ENCODE measurements at regions not wholly inside any gene's neighbourhood (a gene's known extent, or its start where the extent isn't known, plus 50 kb on each side); places are given as distances from the start of the nearest gene placed in this dataset.

DNA sequence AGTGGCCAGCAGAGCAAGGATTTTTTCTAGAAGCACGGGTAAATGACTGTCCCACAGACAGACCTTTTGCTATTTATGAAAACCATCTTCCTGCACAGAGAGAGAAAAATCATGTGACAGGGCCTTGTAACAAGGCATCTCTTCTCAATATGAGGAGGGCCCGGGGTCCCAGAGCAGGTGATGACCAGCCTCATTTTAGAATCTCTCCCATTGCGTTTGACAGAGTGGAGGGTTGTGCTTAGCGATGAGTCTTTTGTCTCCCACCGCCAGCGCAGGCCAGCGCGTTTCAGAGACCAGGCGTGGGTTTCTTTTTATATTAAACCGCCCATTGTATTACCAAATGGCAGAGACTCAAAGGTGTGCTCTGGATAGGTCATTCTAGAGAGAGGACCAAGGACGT is 97.4 kb upstream of the UBL3 start:
- intact Hi-C loops (cut with DNase I), result no loop called here
- DNase-seq (no peak), ATAC-seq (no peak)

DNA sequence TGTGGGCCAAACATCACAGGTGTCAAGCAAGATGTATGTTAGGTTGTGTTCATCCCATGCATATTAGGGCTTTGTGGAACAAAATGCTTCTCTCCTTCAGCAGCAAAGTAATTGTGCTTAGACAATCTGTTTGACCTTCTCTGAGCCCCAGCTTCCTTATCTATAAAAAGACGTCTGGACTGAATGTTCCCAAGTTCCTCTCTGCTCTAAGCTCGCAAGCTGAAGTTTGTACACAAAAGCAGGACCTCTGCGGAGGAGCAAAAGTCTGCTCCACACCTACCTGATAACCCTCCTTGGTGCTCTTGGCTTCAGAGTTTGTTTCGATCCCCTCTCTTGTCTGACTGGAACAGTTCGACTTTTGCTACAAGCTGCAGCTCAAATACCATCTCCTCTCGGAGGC is 95.7 kb upstream of the UBL3 start:
- no peak for DNase-seq
- intact Hi-C loops (cut with DNase I), result no loop called here
- ATAC-seq, result no peak

DNA sequence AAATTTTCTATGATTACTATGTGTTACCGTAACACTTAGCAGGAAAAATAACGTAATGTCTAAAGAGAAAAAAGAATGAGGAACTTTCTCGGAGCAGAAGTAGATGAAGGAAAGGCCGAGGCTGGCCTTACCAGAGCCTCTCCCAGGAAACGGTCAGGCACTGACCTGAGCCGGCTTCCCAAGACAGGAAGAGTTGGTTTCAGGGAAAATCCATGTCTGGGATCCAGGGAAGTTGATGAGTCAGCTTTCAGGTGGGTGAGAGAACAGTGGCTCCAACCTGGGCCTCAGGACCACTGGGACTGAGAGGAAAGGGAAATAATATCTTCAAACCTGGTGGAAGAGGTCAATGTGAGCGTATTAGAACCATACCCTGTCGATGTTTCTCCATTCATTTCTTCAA is 93.3 kb upstream of the UBL3 start:
- DNase-seq, result no peak
- ATAC-seq, result no peak
- intact Hi-C loops (cut with DNase I), result no loop called here

DNA sequence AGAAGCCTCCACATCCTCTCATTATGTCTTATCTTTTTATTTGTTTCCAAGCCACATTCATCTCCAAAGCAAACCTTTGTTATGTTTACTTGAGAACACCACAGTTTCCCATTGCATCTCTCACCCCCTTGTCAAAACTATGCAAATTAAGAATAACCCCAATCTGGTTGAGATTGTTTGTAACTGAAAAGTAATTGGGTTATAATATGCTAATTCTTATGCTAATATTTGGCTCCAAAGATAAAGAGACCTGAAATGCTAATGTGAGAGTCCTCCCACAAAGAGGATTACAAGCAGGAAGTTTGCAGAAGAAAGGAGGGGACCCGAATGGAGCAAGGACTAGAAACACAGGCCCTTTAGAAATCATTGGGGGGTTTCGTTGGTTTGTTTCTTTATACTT is 92.9 kb upstream of the UBL3 start:
- DNase-seq (no peak), ATAC-seq (no peak)
- intact Hi-C loops (cut with DNase I), result no loop called here

DNA sequence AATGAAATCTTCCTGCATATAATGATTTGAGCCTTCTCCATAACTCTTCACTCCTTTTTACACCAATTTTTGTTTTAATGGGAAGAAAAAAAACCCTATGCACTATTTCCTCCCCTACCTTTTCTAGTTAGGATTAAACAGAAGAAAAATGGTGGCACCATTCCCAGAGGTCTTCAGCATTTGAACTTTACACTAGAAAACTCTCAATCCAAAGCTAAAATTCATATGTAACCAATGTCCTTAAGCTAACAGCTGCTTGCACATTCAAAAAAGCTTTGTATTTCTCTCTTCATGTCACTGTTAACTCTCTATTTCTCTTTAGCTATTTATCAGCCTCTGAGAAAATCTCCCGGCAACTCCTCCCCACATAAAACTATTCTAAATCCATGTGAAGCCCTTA is 90.3 kb upstream of the UBL3 start:
- intact Hi-C loops (cut with DNase I), result no loop called here
- no peak for ATAC-seq
- no peak for DNase-seq

DNA sequence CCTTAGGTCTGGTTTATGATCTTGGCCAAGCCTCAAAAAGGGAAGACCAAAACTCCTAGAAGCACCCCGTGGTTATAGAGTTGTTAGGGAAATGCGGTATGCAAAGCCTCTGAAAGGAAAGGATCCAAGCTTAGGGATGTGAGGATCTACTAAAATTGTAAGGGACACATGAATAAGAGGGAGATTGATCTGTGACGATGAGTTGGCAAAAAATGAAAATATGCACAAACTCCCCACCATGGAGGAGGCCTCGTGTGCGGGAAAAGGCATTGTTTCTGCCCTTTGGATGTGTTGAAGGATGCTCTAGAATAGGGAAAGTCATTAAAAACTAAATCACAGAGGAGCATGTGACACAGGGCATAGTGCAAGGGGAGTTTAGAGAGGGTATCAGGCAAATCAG is 88.7 kb upstream of the UBL3 start:
- DNase-seq, result no peak
- intact Hi-C loops (cut with DNase I), result no loop called here
- ATAC-seq, result no peak

DNA sequence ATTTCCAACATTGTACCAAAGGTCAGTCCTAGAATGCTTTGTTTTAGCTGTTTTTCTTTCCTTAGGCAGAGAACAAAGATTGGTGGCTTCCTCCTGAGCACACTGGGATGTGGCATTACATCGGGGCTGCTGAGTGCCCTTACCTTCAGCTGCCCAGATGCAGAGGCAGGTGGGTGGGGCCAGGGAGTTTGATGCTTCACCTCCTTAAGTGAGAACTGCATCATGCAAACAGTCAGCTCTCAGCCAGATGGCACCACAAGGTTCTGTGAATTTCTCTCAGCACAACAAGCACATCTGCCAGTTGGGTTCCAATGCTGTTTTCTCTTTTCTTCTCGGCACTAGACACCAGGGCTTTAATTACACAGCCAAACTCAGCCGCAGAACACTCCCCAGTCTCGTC is 87.4 kb upstream of the UBL3 start:
- DNase-seq, result no peak
- no peak for ATAC-seq
- intact Hi-C loops (cut with DNase I), result no loop called here

DNA sequence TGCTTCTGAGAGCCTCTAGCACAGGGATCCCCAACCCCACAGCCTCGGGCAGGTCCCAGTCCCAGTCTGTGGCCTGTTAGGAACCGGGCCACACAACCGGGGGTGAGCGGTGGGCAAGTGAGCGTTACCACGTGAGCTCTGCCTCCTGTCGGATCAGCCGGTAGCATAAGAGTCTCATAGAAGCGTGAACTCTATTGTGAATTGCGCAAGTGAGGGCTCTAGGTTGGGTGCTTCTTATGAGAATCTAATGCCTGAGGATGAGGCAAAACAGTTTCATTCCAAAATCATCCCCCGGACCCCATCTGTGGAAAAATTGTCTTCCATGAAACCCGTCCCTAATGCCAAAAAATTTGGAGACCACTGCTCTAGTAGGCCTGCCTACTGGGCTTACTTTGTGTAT is 87.0 kb upstream of the UBL3 start:
- no peak for ATAC-seq
- DNase-seq, result no peak
- intact Hi-C loops (cut with DNase I), result no loop called here

DNA sequence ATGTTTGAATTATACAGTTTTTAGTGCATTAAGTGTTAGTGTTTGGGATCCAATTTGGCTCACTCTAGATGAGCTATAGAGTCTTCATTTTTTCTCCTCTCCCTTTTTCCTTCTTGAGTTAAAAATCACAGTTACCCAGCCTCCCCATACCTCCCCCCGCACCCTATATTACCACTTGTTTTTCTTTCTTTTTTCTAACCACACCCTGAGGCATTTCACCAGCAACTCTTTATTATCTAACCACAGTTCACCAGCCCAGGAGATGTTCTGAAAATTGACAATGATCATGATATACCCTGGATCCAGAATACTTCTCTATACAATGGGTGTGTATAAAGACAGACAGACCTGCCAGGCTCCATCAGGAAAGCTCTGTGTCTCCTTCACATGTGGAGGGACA is 86.5 kb upstream of the UBL3 start:
- intact Hi-C loops (cut with DNase I), result no loop called here
- DNase-seq, result no peak

DNA sequence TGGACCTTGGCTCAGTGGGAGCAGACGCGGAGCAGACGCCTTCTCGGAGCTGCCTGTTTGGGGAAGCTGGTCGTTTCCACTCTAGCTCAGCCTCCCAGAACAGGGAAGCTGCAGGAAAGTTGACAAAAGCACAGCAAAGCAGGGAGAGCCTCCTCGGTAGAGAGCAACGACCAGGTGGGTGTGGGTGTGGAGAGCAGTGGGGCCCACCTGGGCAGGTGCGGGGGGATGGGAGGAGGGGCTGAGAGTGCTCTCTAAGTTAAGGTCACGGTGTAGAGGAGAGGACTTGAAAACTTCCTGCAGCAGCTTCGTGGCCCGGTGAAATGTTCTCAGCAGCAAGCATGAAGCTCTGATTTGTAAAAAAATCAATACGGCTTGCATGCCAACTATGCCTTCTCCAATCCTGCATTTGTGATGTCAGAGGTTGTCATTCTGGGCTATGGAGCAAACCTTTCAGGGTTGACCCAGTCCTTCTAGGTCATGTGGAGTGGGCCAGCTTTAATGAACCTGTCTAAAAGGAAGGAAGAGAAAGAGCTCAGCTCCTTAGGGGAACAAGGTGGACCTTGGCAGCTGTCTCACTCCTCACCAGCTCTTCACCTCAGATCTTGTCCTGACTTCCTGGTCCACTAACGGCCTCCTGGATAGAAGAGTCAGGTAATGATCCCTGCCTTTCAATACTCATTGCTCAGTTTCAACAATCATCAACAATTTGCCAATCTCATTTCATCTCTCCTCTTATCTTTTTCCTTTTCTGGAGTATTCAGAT is 85.8 kb upstream of the UBL3 start:
- intact Hi-C loops (cut with DNase I), result no loop called here
- ATAC-seq, result no peak
- no peak for DNase-seq

More for the DNA sequence above, 86.5 kb upstream of the UBL3 start:
- no peak for ATAC-seq

DNA sequence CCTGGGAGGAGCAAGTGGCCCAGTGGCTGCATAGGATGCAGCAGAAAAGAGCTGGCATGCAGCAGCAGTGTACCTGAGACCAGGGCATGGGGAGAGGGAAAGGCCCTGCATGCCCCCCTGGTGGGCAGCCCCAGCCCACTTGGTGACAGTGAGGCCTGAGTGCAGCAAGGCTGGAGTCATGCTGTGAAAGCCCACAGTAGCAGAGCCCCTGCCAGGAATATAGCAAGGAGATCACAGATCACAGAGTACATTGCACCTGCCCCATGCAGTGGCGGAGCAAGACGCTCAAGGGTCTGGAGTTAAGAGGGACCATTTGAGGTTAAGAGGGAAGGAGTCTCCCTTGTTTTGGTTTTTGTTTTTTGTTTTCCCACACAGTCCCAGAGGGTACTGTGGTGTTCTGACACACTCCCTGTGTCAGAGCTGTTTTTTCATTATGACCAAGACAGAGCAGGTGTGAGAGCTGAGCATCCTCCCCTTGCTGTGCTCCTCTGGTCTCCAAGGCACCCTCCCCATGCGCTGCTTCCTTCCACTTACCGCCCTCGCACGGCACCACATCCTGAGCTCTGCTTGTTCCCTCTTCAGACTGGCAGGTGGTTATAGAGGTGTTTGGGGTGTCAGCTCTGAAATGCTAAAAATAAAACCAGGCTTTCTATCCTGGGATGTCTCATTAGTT is 85.0 kb upstream of the UBL3 start:
- DNase-seq (no peak), ATAC-seq (peak; percentile 48 to 64)
- intact Hi-C loops (cut with DNase I), result no loop called here

DNA sequence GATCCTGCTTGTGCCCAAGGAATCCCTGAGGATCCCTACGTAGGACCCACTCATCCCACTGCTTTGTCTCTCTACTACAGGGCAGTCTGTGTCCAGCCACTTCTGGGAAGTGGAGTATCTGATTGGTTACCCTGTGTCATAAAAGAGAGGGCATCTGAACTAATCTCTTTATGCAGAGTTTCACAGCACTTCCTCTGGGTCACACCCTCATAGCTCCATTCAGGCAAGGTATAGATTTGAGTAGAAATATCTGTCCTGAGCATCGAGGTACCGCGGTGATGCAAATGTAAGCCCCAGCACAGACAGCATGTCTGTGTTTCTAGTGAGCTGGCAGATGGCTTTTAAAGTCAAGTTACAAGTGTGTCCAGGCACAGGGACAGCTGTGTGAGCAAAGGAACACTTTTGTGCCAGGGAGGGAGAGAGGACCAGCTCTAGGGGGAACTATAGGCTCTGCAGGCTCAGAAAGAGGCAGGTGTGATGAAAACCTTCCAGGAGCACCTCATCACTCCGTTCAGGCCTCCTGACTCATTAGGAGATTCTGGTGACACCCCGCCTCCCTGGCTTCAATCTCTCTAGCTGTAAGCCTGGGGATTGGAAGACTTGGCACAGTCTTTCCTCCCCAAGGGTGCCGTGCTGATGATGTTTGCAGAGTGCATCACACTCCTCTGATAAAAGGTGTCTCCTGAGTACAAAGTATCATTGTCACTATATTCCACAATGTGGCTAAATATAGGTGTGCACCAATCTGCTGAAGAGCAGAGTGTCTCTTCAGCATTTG is 84.3 kb upstream of the UBL3 start:
- peak; percentile 52 for DNase-seq
- peak; percentile 39 to 91 for ATAC-seq
- intact Hi-C loops (cut with DNase I), result no loop called here

DNA sequence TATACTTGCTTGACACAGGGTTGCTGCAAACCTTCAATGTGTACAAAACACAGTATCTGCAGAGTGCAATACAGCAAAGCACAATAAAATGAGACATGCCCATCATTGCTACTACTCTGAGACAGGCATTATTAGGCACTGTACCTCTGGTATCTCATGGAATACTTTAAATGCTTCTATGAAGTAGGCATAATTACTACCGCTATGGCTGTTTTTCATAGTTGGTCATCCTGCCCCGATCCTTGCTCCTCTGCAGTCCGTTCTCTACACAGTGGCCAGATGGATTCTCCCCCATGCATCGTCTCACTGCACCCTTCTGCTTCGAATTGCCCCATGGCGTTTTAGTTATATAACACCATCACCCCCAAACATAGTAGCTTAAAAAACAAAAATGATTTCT is 83.0 kb upstream of the UBL3 start:
- intact Hi-C loops (cut with DNase I), result no loop called here

DNA sequence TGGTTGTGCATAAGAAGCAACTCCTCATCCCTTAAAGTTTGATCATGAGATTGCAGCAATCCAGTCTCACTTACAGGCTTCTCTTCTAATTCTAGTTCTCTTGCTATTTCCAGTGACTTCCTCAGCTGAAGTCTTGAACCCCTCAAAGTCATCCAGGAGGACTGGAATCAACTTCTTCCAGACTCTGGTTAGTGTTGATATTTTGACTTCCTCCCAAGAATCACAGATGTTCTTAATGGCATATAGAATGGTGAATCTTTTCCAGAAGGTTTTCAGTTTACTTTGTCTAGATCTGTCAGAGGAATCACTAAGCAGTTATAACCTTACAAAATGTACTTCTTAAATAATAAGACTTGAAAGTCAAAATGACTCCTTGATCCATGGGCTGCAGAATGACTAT is 81.3 kb upstream of the UBL3 start:
- ATAC-seq (no peak), DNase-seq (no peak)
- intact Hi-C loops (cut with DNase I), result no loop called here

More for the DNA sequence above, 83.0 kb upstream of the UBL3 start:
- ATAC-seq (no peak), DNase-seq (no peak)

DNA sequence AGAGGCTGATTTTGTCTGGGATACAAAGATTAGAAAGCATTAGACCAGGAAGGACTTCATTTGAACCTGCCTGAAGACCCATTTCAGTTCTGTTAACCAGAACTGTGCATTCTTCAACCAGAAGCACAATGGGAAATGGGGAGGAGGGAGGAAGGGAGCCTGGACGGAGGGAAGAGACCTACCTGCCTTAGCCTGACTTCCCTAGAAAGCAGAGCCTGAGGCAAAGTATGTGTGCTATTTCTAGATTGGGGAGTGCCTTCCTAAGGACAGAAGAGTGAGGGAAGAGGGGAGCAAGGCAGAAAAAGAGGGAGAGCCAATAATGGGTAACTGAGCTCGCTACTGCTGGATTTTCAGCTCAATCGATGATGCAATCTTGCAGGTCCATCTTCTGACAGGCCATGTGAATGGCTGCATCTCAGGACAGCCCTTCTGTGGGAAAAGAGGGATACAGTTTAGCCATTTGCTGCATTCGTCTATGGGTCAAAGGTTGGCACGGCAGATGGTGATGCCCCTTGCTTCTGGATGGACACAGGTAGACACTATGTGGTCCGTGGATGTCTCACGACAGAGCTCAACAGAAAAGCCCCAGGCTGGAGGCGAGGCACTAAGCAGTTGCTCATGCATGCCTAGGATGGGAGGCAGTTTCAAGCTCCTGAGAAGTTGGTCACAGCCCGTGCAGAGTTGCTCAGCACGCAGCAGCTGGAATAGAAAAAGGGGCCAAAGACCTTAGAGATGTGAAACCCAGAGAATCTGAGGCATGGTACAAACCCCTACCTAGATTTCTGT is 78.8 kb upstream of the UBL3 start:
- DNase-seq, result no peak
- no peak for ATAC-seq
- intact Hi-C loops (cut with DNase I), result loop anchor here in 1 of 2 donors (10.0 kb wide), 1 partner anchor 164 kb away; no protein-coding TSS in a partner anchor

DNA sequence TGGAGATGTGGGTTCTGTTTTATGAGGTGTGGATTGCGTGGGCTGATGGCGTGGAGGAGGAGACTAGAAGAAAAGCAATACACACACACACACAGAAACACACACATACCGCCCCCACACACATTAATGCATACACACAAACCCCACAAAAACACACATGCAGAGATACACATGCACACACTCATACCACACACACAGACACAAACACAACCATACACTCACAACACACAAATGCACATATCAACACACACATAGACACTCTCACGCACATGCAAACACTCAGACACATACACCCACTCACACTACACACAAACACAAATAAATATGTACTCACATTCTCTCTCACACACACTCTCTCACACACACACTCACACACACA is 75.7 kb upstream of the UBL3 start:
- no peak for DNase-seq
- intact Hi-C loops (cut with DNase I), result loop anchor here in 1 of 2 donors (10.0 kb wide), 1 partner anchor 161 kb away; no protein-coding TSS in a partner anchor
- ATAC-seq, result no peak

DNA sequence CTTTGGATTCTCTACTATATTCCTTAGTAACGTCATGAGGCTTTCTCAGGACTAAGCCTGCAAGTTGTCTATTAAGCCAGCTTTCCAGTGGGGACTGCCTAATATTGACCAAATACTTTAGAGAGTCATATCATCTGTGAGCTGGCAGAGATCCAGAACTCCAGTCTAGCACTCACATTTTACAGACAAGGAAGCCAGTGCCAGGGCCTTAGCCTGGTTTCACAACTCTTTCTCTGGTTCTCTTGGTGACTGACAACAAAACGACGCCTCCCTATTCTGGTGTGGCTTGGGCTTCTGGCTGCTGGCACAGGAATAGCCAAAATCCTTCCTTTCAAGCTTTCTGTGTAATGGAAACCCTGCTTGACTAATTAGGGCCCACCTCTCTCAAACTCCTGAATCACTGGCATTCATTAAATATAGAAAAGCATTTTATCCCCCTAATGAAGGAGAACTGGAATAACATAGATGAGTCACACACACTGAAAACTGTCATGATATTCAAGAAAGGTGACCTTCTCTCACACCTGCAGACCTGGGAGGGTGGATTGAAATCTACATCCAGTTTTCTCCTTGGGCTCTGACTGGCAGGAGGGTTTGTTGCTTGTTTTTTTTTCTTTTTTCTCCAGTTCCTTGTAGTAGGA is 75.2 kb upstream of the UBL3 start:
- intact Hi-C loops (cut with DNase I), result loop anchor here in 1 of 2 donors (10.0 kb wide), 1 partner anchor 161 kb away; no protein-coding TSS in a partner anchor
- peak; percentile 81 for DNase-seq
- ATAC-seq, result peak; percentile 68 to 81

DNA sequence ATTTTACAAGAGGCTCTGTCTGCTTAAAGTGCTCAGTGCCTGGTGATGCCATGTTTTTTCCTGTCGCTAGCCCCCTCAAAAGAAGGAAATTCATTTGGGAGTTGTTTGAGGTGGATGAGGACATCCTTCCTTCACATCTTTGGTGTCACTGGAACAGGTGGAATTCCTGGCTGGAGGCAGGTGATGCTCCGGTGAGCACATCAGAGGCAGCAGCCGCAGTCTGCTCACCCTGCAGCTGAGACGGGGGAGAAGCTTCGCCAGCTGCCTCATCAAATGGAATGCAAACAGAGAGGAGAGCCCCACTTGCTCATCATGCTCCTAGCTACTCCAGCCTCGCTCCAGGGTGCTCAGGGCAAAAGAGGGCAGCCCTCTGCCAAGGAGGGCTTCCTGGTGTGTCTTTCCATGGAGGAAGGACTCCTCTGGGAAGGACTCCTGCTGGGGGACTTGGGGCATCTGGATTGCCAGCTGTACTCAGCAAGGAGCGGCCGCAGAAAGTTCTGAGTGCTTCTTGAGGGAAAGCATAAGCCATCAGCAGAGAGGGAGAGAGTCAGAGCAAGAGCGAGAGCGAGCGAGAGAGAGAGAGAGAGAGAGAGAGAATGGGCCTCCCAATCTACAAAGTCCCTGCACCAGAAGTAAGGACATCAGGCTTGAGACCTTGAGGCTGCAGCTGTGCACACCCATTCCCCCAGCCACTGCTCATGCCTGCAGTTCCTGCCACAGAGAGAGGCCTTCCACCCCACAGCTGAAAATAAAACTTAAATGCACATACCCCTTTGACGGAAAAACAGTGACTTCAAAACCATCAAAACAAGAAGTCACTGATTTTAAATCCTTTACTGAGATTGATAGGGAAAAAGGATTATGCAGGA is 74.3 kb upstream of the UBL3 start:
- ATAC-seq, result peak in 1 of 2 donors; percentile 18
- intact Hi-C loops (cut with DNase I), result loop anchor here in 1 of 2 donors (10.0 kb wide), 1 partner anchor 160 kb away; no protein-coding TSS in a partner anchor
- no peak for DNase-seq

Data from left cardiac atrium (tissue), 4 donors.